C4-2B (cell line): ENCODE measurements at regions not wholly inside any gene's neighbourhood (a gene's known extent, or its start where the extent isn't known, plus 50 kb on each side); places are given as distances from the start of the nearest gene placed in this dataset.

Experiments
- ZFX ChIP-seq: fragments of 450-650 bp; IDR thresholded peaks from 2 replicates; pipeline ENCODE4 v1.6.1; 2017
- TF ChIP-seq, protein P1 (sequence below): fragments of 450-650 bp; conservative IDR thresholded peaks from 2 replicates; pipeline ENCODE4 v1.5.1; 2017; ENCODE audit warnings: mild to moderate bottlenecking

DNA sequence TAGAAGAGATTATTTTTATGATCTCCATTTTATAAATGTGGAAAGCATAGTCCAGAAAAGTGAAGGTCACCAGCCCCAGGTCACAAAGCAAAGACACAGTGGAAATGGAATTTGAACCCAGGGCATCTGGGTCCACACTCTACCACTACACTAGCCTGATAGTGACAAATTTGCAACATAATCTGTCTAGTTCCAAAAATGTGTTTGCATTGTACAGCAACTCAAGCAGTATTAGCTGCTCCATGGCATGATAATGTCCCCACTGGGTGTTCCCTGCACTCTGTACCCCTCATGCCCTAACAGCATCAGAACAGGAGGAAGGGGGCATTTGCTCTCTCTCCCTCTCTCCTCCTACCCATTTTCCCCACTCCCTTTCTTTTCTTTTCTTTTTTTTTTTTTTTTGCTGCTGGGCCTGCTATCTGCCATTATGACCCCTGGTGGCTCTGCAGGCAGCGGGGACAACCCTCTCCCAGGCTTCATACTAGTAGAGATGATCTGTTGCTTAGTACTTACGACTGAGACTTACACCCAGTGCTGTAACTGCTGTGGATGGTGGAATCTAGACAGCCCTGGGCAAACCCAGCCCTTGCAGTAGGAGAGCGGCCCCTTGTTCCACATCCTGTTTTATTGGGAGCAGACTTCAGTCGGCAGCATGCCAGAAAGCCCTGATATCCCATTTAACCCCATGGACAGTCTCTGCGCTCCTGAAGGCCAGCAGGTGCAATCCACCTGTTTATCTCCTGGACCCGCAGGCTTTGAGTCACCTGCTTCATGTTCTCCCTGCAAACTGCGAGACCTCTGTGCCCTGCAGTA is 306.3 kb downstream of the SOX9 start:
- TF ChIP-seq, protein P1, sequence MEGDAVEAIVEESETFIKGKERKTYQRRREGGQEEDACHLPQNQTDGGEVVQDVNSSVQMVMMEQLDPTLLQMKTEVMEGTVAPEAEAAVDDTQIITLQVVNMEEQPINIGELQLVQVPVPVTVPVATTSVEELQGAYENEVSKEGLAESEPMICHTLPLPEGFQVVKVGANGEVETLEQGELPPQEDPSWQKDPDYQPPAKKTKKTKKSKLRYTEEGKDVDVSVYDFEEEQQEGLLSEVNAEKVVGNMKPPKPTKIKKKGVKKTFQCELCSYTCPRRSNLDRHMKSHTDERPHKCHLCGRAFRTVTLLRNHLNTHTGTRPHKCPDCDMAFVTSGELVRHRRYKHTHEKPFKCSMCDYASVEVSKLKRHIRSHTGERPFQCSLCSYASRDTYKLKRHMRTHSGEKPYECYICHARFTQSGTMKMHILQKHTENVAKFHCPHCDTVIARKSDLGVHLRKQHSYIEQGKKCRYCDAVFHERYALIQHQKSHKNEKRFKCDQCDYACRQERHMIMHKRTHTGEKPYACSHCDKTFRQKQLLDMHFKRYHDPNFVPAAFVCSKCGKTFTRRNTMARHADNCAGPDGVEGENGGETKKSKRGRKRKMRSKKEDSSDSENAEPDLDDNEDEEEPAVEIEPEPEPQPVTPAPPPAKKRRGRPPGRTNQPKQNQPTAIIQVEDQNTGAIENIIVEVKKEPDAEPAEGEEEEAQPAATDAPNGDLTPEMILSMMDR, result no peak
- TF ChIP-seq ZFX, result no peak
